Body of pancreas (tissue), 4 donors: ENCODE measurements at regions not wholly inside any gene's neighbourhood (a gene's known extent, or its start where the extent isn't known, plus 50 kb on each side); places are given as distances from the start of the nearest gene placed in this dataset.

ENCODE experiments used
- POLR2A ChIP-seq, 3 donors: fragments of 450-650 bp; IDR thresholded peaks; one replicate each; pipeline ENCODE4 v1.6.1; 2016; ENCODE audit warnings: antibody characterized with exemption in 3 of 3, mild to moderate bottlenecking in 2 of 3
- TF ChIP-seq, protein P1 (sequence below), 7 experiments: fragments of 450-650 bp in 4 of 7; fragments of 200-600 bp in 3 of 7; sonication (generic) in 3 of 7; IDR thresholded peaks; one replicate each; pipeline ENCODE4 v1.5.1; 2016 to 2019; ENCODE audit warnings: antibody characterized with exemption in 7 of 7

- TF ChIP-seq POLR2A (IDR thresholded peaks at IDR 0.05), result no peak
- TF ChIP-seq, protein P1, sequence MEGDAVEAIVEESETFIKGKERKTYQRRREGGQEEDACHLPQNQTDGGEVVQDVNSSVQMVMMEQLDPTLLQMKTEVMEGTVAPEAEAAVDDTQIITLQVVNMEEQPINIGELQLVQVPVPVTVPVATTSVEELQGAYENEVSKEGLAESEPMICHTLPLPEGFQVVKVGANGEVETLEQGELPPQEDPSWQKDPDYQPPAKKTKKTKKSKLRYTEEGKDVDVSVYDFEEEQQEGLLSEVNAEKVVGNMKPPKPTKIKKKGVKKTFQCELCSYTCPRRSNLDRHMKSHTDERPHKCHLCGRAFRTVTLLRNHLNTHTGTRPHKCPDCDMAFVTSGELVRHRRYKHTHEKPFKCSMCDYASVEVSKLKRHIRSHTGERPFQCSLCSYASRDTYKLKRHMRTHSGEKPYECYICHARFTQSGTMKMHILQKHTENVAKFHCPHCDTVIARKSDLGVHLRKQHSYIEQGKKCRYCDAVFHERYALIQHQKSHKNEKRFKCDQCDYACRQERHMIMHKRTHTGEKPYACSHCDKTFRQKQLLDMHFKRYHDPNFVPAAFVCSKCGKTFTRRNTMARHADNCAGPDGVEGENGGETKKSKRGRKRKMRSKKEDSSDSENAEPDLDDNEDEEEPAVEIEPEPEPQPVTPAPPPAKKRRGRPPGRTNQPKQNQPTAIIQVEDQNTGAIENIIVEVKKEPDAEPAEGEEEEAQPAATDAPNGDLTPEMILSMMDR (IDR thresholded peaks at IDR 0.05), result no peak
Measured at GRCh38 chr3:127450331-127450730, 140.2 kb downstream of the TPRA1 start.
